ENCODE measurements at regions not wholly inside any gene's neighbourhood (a gene's known extent, or its start where the extent isn't known, plus 50 kb on each side); places are given as distances from the start of the nearest gene placed in this dataset.

DNA sequence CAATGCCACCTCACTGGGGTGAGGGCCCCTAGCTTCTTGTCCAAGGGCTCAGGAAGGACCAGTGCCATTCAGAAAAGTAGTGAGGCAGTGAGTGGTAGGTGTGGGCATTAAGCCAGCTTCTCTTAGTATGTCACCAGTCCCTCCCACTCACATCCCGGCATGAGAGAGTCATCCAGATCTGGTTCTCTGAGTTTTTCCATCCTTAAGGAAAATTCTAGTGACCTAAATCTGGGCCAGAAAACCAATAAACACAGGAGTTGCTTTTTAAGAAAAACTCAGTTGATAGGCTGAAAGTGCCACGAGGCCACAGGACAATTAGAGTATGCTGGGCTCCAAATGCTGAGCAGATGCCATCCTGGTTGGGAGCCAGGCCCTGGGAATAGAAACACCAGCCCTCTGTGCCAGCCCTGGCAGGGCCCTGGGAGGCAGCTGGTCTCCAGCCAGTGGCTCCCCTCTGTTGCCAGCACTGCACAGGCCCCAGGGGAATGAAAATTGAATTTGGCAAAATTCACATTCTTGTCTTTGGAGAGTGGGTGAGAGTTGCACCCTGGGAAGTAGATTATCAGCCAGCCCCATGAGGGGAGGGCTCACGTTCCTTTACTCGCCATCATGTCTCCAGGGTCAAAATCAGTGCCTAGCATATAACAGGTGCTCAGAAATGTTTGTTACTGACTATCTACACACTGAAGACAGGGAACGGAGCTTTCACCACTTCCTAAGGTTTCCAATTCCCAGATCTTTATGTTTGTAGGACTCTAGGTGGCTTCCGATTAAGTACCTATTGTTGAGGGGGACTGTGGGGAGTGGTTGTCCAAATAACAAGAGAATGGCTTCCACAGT, 52.8 kb downstream of the FAM43A start:
- no peak for DNase-seq

DNA sequence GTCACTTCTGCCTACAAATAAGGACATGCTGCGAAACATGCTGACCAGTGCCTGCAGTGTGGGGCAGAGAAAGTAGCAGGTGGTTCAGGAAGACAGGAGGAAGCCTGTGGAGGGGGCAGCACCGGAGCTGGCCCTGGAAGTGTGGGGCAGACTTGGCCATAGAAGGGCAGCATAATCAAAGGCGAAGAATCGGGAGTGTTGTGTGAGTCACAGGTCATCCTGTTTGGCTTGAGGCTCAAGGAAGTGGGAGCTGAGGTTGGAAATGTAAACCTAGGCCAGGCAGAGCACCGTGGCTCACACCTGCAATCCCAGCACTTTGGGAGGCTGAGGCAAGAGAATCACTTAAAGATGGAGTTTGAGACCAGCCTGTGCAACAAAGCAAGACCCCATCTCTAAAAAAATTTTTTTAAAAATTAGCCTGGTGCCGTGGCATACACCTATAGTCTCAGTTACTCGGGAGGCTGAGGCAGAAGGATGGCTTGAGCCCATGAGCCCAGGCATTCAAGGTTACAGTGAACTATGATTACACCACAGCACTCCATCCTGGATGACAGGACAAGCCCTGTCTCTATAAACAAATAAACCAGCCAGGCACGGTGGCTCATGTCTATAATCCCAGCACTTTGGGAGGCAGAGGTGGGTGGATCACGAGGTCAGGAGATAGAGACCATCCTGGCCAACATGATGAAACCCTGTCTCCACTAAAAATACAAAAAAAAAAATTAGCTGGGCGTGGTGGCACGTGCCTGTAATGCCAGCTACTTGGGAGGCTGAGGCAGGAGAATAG, 54.0 kb downstream of the FAM43A start:
- DNase-seq = no peak

DNA sequence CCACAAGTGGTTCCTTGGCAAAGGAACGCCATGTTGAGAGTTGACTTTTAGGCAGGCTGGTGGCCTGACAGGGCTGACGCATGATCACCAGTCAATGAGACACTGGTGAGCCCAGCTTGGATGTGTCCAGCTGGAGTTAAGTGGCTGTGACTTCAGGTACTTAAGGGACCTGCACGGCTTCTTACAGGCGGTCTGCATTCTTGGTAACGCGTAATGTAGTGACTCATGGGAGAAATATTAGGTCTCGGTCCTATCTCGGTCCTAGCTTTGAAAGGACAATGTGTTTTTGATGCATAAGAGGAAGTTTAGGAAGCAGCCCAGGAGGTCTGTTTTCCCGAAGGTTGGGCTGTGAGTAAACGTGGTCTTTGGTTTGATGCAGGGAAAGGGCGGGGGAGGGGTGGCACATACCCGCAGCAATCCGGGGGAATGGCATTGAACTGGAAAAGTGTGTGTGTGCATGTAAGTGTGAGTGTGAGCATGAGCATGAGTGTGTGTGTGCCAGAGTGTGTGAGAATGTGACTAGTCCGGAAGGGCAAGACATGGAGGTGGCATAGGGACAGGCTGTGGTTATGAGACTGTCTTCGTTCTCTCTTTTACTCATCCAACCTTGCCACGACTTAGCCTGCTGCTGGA, 55.3 kb downstream of the FAM43A start:
- no peak for DNase-seq

DNA sequence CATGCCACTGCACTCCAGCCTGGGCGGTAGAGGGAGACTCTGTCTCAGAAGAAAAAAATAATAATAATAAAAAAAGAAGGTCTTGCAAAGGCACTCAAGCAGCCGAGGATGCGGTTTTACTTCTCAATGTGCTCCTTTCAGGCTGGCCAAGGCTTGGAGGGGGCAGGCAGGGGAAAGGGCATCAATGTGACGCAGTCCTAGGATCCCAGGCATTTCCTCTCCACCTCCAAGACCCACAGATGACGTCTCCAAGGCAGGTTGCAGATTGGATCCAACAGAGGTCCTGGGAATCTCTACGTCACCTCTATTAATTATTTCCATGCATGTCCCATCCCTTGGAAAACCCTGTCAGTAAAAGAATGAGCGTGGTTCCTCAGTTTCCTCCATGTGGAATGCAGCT, 56.2 kb downstream of the FAM43A start:
- DNase-seq = no peak

DNA sequence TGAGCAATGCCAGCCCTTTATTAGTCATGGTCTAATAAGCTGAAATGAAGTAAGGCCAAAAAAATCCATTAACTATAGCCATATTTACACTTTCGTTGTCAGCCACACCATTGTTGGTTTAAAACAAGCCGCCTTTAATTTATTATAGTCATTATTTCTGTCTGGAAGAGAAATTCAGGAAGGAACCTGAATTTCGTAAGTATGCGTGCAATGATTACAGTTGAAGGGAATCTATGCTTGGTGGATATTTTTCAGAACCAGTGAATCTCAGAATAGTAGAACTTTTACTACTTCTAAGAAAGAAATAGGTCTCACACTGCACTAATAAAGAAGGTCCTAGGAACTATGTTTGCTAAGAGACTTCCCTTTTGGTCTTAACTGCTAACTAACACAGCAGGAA, 59.1 kb downstream of the FAM43A start:
- no peak for DNase-seq

DNA sequence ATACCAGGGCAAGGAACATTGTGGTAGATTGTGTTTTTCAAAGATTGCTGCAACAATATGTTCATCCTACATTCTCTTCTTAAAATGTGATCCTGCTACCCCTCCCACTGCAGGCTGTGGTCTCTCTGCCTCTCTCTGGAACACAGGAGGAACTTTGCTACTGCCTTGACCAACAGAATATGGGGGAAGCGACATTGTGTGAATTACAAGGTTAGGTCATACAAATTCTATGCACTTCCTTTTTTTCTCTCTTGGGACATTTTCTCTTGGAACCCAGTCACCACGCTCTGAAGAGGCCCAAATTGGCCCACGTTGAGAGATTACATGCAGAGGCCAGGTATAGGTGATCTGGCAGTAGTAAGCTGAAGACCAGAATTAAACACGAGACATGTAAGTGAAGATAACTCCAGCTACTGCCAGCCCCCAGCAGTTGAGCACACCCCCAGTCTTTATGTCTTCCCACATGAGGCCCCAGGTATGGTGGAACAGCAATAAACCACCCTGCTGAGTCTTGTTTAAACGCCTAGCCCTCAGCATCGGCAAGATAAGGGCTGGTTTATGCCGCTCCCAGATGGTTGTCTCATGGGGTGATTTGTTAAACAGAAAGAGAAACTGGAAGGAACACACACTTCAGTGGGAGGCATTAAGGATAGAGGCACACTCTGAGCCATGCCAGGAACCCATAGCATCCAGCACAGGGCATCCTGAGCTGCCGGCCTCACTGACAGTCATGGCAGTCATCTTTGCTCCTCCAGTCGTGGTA, 59.9 kb downstream of the FAM43A start:
- DNase-seq = no peak

DNA sequence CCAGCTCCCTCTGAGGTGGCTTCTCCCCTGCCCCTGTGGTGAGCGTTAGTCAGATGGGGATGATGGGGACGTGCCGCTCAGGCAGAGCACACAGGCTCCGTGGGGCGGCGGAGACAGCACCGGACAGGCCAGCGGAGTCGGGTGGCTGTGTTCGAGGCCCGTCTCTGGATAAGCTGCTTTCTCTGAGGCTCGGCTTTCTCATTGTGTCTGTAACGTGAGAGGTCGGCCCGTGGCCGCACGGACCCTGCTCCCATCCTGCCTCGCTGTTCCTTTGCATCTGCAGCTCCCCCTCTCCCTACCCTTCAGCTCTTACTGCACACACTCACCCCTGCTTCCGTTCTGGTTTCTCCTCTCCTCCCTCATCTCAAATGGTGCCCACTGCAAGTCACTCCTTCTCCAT, 62.5 kb downstream of the FAM43A start:
- DNase-seq = no peak

DNA sequence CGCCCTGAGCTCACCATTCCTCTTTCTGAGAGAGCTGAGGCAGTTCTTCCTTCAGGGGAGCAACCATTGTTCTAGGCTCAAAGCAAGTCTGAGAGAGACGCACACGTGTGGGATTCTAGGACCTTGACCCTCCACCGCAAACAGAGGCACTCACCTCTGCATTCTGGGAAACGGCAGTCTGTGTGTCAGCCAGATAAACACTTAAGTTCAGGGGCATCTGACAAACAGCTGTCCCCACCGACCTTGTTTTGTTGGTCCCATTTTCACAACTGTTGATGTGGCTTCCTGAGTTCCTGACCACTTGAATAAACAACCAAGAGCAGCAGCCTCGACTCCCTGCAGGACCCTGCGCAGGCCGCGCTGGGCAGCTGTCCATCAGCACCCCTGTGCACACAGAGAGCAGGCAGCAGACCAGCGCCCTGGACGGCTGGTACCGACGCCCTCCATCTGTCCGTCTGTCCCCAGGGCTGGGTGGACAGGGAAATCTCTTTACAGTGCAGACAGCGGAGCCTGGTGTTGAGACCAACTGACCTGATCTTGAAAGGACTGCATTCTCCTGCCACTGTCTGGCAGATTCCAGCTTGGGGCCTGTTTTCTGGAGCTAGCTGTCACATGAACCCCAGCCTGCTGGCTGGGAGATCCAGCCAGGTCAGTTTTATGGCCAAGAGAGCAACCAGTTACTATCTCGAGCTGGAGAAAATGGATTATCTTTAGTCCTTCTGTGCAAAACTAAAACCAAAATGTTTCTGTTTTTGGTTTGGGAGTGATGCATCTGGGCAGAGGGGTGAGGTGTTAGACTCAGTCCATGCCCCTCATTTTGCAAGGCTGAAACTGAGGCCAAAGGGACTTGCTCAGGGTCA, 64.2 kb downstream of the FAM43A start:
- no peak for DNase-seq

DNA sequence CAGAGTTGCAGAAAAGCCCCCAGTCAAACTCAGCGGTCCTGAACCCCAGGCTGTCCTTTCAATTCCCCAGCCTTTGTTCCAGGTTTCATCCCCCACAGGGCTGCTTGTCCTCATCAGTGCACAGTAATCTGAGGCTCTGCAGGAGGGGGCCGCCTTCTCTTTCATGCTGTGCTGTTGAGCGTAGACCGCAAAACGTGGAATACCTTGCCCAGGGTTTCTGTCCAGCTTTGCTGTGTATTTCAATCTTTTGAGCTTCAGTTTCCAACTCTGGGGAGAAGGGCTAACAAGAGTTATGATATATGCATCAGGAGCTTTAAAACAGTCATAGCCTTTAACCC, 64.8 kb downstream of the FAM43A start:
- no peak for DNase-seq

DNA sequence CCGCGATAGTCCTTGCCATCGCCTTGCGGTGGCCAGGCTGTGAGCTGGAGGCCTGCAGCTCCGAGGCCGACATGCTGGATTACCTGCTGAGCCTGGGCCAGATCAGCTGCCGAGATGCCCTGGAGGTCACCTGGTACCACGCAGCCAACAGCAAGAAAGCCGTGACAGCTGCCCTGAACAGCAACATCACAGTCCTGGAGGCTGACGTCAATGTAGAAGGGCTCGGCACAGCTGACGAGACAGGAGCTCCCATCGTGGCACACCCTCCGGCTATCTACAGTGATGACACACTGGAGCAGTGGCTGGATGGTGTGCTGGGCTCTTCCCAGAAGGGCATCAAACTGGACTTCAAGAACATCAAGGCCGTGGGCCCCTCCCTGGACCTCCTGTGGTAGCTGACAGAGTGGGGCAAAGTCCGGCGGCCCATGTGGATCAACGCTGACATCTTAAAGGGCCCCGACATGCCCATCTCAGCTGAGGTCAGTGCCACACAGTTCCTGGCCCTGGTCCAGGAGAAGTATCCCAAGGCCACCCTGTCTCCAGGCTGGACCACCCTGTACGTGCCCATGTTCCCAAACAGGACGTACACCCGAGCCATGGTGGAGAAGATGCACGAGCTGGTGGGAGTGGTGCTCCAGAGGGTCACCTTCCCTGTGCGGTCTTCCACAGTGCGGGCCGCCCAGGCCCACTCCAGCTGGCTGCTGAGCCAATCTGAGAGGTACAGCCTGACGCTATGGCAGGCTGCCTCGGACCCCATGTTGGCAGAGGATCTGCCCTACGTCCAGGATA, 70.2 kb downstream of the FAM43A start:
- DNase-seq = no peak

DNA sequence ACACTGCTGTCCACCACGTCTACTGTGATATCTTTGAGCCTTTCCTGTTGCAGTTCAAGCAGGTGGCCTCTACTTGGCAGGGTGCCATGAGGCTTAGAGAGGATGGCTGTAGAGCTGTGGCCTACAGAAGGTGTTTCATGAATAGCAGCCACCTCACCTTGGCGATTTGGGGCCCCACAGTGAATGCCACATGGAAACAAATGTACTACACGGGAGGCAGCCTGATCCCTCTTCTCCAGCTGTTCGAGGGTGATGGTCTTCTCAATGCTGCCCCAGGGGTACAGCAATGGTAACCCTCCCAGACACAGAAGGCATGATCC, 70.7 kb downstream of the FAM43A start:
- no peak for DNase-seq

DNA sequence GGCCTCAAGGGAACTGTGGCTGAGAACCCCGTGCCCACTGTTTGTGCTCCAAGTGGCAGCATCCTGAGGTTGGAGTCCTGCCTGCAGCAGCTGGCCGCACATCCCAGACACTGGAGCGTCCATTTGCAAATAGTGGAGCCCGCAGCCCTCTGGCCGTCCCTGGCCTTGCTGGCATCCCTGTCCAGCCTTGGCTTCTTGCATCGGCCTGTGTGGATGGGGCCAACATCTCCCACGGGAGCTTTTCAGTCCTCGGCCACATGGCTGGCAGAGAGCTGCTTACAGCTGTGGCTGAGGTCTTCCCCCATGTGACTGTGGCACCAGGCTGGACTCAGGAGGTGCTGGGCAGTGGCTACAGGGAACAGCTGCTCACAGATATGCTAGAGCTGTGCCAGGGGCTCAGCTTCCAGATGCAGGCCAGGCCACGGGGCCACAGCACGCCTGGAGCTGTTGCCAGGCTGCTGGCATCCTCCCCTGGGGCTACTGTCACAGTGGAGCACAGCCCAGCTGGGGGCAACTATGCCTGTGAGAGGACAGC, 71.2 kb downstream of the FAM43A start:
- no peak for DNase-seq

DNA sequence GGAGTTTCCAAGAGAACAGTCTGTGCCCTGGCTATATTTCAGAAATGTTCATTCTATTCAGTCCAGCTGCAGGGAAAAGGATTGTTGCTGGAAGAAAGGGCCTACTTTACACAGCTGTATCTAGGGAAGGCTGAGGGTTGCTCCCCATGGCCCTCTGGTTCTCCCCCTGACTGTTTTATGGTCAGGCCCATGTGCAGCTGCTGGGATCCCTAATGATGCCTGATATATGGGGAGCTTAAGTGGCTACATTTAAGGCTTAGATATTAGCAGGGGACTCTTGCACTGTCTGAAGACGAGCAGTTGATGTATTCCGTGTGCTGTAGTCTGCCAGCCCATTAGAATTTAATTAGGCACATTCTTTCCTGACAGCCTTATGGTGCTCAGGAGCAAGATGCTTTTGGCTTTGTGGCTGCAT, 72.0 kb downstream of the FAM43A start:
- no peak for DNase-seq

DNA sequence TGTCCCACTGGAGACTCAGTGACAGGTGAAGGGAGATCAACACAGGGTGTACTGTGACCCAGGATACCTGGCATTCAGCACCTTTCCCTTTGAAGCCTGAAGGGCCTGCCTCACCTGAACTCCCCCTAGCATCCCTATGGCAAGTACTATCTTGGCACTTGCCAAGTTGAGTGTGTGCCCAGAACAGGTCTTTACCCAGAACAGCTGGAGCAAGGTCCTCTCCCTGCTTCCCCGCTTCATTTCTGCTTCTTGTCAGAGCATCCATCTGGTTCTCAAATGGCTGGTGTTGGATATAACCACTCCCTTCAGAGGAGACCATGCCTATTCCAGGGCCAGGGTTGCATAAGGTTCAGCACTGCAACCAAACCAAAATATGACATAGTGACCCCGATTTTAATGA, 73.0 kb downstream of the FAM43A start:
- DNase-seq = no peak

DNA sequence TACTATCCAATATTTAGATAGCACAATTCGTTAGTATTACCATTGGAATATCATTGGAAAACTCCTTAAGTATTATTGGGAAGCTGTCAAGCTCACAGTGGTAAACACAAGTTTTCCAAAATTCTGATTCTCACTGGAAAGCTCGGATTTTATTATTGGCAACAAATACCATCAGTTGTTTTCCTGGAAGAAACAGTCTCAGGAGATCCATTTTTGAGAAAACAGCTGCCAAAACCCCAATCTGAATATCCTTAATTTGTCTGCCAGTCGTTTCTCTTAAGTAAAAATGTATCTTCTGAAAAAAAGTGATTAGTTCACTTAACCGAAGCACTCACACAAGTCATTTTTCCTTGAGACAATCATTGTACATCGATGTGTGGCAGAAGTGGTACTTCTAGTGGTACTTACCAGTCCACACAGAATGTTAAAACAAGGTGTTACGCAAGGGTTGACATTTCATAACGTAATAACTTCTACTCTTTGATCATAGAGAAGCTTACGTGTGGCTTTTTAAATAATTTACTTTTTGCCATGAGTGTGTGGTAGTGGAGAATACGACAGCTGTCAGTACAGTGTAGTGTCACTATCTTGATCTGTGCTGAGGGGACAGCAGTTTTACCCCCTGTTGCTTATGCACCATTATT, 74.9 kb downstream of the FAM43A start:
- no peak for DNase-seq

DNA sequence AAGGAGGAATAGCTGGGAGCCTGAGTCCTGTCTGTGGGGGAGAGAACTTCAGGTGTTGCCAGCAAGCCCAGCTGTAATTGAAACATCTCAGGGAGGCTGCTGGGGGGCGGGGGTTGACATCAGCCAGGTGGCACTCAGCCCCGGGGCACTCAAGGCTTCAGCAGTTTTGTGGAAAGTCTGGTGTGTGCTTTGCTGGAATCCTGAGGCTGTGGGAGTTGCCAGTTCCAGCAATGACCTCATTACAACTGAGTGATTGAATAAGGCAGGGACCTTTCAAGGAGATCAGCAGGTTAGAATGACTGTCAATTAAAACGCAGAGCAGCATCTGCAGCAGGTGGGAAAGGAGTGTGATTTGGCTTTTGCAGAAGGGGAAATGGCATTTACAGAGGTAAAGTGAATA, 75.7 kb downstream of the FAM43A start:
- DNase-seq = no peak

DNA sequence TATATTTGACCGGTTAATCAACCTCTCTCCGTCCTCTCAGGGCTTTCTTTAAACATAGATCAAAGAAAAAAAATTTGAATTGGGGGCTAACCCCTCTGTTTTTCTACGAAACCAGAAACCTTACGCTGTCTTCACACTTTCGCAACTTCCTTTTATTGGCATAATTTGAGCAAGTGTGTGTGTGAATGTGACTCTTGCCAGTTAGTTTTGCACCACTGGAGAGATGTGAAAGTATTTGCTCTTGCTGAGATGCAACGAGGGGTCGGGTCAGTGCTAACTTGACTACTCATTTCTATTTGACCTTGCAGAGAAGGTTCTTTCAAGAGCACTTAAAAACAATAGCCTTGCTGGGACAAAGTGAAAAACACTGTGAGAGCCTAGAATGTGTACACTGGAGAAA, 81.2 kb downstream of the FAM43A start:
- DNase-seq = no peak

DNA sequence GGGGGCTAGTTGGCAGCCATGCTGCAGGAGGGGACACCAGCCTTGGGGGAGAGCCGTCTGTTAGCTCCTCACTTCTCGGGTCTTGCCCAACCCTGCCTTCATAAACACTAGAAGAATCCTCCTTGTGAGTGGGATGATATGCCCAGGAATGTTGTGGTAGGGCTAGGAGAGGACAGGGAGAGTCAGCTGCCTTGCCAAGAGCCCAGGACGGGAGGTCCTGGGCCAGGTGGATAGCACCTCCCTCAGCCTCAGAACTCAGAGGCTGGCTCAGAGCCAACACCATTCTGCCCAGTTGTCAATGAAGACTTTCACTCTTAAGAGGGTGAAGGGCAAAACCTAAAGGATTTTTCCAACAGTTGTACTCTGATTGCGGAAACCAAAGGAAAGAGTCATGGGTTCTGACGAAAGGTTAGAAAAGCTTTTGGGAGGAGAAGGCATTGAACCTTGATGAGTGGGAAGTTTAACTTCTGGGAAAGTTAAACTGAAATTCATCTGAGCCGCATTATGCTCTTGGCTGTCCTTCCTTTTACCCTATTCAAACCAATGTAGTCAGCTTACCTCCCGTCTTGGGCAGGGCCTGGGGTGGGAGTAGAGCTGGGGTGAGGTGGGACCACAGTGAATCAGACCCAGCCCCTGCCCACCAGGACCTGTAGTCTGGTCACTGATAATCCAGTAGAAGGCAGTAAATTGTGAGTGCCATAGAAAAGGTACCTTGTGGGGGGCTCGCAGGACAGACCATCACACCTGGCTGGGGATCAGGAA, 81.9 kb downstream of the FAM43A start:
- no peak for DNase-seq

DNA sequence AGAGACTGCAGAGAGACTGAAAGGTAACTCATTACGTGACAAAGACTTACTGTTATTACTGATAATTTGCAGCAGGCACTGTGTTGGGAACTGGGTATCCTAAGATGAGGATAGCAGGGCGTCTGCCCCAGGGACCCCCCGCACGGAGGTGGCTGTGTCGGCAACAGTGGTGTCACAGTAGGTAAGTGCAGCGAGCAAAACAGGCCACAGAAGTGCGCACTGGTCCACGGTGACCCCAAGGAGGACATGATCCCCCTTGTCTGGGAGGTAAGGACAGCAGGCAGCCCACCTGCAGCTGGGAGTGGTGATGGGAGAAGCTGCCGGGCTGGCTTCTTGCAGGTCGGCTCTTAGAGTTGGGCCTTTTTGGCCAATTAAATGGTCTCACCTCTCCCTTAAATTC, 82.9 kb downstream of the FAM43A start:
- DNase-seq = no peak

All from activated CD4-positive, alpha-beta T cell treated with anti-CD3 and anti-CD28 coated beads, Interleukin-2, amount 50 U/mL, for 1 hour (primary cell).